HG02852 (cell line): ENCODE measurements at regions not wholly inside any gene's neighbourhood (a gene's known extent, or its start where the extent isn't known, plus 50 kb on each side); places are given as distances from the start of the nearest gene placed in this dataset.
"Not testable (repeated sequence)": the region's sequence is repeated elsewhere in the genome, so short reads cannot be mapped to it uniquely, and the experiment has no call there.

ENCODE experiments used
- ATAC-seq: cut with Tn5 transposase; IDR thresholded peaks from one replicate; pipeline ENCODE4 v1.9.1; 2021; ENCODE audit warnings: mild to moderate bottlenecking, moderate library complexity; ENCODE audit not compliant: unreplicated experiment

DNA sequence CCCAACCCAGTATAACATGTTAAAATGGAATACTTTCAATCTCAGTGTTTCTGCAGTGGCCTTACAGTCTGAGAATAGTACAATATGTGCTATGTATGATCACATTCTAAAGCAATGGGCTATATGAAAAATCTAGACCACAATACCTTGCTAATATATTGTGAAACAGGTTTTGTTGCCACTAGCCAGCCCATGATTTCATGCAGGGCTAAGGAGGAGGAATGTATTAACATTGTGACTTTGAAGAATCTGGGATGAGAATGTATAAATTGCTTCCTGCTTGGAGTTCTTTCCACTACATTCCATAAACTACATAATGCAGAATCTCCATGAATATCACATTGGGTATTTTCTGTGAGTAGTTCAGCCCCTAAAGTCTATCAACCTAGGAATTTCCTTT, 935.4 kb upstream of the GRIA3 start:
- ATAC-seq, result no peak

- ATAC-seq, result no peak
These were observed 931.6 kb upstream of the GRIA3 start for GRCh38 chrX:122252454-122252853.

GRCh38 chrX:122268353-122268752, 915.7 kb upstream of the GRIA3 start:
- no peak for ATAC-seq

DNA sequence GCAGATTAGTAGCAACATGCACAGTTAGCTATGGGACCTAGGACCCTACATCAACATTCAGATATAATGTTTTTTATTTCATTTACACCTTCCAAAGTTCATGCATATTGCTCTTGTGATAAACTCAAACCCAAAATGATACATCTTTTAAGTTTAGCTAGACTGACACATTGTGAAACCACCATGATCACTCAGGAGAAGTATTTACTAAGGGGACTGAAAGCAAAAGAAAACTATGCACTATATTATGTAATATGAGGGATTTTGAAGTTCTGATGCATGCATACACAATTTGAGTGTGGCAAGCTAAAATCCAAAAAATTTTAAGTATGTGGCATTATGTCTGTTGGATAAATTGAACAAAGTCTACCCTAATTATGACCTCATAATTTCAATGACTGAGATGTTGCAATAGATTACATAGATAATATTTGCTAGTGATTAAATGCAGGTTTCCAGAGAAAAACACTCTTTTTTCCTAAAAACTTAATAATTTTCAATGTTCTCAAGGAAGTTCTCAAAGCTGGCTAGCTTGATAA, 914.8 kb upstream of the GRIA3 start:
- no peak for ATAC-seq

- ATAC-seq, result no peak
These were observed 913.1 kb upstream of the GRIA3 start for GRCh38 chrX:122270809-122271494.

DNA sequence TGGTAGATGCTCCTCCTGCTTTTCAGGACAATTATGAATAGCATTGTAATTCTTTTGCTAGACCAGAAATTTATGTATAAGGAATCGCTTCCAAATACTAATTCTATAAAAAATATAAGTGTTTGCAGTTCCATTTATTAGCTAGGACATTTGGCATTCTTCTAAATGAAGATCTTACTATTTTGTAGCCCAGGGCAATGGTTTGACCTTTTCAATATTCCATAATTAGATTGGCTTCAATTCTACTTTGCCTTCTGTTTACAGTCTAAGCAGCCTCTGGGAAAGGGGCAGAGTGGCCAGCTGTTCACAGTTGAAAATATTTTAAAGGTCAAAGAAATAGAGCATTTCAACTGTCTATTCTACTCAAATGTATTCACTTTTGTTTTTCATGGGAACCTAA, 912.1 kb upstream of the GRIA3 start:
- no peak for ATAC-seq

DNA sequence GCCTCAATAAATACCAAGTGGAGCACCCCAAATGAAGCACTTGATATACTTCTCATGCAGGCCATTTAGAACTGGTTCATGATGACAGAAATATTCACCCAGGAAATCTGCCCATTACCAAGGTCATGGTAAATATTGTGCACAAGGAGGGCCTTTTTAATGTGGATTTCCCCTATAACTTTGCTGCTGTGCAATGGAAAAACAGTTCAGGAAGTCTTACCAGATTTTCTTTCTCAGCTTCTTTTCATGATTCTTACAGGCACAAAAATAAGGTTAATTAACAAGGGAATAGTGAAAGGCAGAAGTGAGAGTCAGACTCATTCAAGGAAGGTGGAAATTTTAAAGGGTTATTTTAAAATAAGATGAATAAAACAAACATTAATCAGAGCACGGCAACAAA, 904.3 kb upstream of the GRIA3 start:
- ATAC-seq, result no peak

DNA sequence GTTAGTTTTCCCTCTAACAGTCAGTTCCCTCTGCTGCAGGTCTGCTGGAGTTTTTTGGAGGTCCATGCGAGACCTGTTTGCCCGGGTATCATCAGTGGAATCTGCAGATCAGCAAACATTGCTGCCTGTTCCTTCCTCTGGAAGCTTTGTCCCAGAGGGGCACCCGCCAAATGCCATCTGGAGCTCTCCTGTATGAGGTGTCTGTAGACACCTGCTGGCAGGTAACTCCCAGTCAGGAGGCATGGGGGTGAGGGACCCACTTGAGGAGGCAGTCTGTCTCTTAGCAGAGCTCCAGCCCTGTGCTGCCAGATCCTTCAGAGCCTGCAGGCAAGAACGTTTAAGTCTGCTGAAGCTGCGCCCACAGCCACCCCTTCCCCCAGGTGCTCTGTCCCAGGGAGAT, 884.3 kb upstream of the GRIA3 start:
- ATAC-seq, result not testable (repeated sequence)

DNA sequence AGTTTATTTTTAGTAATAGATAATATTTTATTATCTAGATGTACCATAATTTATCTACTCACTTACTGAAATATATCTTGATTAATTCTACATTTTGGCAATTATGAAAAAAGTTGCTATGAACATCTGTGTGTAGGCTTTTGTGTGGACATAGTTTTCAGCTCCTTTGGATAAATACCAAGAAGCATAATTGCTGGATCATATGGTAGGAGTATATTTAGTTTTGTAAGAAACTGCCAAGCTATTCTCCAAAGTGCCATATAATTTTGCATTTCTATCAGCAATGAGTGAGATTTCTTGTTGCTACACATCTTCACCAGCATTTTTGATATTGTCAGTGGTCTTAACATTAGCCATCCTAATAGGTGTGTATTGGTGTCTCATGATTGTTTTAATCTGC, 882.6 kb upstream of the GRIA3 start:
- no peak for ATAC-seq

DNA sequence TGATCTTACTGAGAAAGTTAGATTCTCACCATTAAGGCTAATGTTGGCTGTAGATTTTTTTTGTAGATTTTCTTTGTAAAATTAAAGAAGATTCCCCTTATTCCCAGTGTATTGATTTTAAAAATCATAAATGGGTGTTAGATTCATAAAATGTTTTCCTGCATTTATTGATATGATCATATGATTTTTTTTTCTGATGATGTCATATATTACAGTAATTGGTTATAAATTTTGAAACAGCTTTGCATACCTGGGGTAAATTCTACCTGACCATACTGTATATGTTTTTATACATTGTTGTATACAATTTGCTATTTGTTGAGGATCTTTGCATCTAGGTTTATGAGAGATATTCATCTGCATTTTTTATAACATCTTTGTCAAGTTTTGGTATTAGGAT, 880.3 kb upstream of the GRIA3 start:
- ATAC-seq, result no peak

- ATAC-seq, result no peak
These were observed 839.3 kb upstream of the GRIA3 start for GRCh38 chrX:122344816-122345215.

GRCh38 chrX:122363112-122363795, 820.8 kb upstream of the GRIA3 start:
- no peak for ATAC-seq

GRCh38 chrX:122375533-122375932, 808.5 kb upstream of the GRIA3 start:
- ATAC-seq, result not testable (repeated sequence)

DNA sequence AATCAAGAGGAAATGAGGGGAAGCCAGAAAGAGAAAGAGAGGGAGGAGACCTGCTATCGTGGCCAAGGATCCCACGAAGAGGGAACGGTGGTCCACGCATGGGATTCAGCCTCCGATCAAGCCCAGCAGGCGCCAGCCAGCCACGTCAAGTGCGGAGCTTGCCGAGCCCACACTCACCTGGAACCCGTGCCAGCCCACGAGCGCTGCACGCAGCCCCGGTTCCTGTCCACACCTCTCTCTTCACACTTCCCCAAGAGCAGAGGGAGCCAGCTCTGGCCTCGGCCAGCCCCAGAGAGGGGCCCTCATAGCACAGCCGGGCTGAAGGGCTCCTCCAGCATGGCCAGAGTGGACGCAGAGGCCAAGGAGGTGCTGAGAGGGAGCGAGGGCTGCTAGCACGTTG, 795.1 kb upstream of the GRIA3 start:
- ATAC-seq, result no peak

GRCh38 chrX:122418758-122419157, 765.3 kb upstream of the GRIA3 start:
- no peak for ATAC-seq

DNA sequence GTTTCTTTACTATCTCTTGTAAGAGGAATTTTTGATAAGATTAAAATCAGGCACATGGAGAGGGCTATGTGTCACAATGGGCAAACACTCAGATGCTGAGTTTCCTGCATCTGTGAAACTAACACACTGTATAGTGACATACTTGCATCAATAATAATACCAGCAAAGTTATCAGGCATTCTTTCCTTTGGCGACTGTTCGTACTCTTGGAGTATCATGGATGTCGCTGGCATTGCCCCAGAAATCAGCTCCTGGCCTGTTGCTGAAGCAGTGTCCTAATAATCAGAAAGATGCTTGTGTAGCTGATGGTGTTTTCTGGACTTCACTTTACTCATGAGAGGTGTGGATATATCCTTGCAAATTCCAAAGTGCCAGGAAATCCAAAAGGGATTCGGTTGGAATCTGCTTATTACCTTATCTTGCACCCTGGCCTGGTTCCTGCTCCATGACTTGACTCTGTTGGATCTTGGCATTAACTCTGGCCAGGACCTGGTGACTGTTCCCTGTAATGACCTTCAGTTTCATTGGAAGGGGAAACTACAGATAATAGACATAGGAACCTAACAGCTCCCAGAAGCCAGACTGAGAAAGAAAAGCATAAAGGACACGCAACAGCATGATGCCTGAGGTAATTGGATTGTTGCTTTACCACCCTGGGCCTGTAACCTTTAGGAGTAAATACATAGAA, 762.5 kb upstream of the GRIA3 start:
- ATAC-seq, result no peak

GRCh38 chrX:122422547-122422946, 761.5 kb upstream of the GRIA3 start:
- ATAC-seq, result no peak

DNA sequence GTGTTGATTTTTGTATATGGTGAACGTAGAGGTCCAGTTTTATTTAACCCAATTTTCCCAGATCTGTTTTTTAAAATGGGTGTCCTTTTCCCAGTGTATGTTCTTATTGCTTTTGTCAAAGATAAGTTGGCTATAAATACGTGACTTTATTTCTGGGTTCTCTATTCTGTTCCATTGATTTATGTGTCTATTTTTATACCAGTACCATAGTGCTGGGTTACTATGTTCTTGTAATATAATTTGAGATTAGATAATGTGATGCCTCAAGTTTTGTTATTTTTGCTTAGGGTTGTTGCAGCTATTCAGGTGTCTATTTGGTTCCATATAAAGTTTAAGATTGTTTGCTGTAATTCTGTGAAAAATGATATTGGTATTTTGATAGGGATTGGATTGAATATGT, 749.1 kb upstream of the GRIA3 start:
- no peak for ATAC-seq

DNA sequence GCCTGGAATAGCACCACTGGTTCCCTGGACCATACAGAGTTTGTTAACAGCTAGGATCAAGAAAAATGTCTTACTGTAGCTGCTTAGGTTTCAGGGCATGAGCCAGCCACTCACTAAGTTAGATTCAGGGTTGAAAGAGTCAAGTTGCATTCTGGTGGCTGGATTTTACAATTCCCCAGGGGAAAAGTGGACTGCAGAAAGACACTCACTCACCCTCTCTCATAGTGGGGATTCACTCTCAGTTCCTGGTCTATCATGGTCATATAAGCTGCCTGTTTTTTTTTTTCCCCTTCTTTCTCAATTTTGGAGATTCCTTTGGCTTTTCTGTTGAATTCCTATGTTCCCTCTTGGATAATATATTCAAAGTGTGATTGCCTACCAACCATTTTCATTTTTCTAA, 744.2 kb upstream of the GRIA3 start:
- ATAC-seq, result no peak

- ATAC-seq, result no peak
These were observed 743.2 kb upstream of the GRIA3 start for GRCh38 chrX:122440832-122441231.

DNA sequence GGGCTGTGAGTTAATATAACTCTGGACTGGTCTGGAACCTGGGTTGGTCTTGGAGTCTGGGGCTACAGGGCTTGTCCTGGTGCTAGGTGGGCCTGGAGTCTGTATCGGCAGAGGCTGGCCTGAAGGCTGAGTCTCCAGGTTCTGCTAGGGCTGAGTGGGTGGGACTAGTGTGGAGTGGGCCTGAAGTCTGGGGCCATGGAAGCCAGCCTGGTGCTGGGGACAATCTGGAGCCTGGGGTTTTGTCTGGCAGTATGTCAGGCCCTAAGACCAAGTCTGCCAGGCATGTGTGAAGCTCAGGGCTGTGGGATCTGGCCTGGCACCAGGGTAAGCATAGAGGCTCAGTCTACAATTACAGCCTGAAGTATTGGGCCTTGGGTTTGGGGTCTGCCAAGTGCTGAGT, 742.6 kb upstream of the GRIA3 start:
- ATAC-seq, result no peak

DNA sequence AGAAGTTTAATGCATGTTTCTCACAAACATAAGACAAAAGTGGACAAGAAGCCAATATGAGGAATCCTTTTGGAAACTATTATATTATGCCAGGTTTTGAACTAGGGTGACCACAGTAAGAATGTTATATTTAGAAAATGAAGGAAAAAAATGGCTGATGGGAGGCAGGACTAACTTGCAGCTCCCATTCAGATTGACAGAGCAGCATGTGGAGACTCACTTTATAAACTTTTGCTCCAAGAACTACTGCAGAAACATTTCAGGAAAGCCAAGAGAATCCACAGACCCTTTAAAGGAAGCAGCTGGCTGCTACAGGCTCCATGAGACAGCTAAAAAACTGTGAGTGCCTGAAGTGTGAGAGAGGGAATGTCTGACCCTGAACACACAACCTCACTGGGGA, 738.6 kb upstream of the GRIA3 start:
- ATAC-seq, result no peak
